Endothelial cell of umbilical vein (primary cell): ENCODE measurements at regions not wholly inside any gene's neighbourhood (a gene's known extent, or its start where the extent isn't known, plus 50 kb on each side); places are given as distances from the start of the nearest gene placed in this dataset.

Source experiments
- BruUV-seq: library from RNA; stranded (reverse); fragments of 400-500 nt; replicated peaks from 2 replicates; lab custom pipeline; 2021; lab: Mats Ljungman, UMichigan
- CTCF ChIA-PET: fragments of 300-600, 350-600 bp; sonication (Branson Sonifier 250); formaldehyde crosslinking; loops from one replicate; lab custom pipeline; 2021; ENCODE audit warnings: antibody characterized with exemption, inconsistent platforms; lab: Charles Lee
- POLR2A ChIA-PET: fragments of 300-600, 350-600 bp; sonication (Branson Sonifier 250); formaldehyde crosslinking; loops from one replicate; lab custom pipeline; 2021; ENCODE audit warnings: antibody characterized with exemption, inconsistent platforms; lab: Charles Lee
- DNase-seq: peaks from one replicate; pipeline ENCODE4 v3.0.0-alpha.2; 2011; ENCODE audit warnings: low read depth, low spot score
- FAIRE-seq: peaks from 2 replicates; lab custom pipeline; 2011; peaks lifted over from hg19 to GRCh38; lab: Jason Lieb, UNC
- H2AFZ ChIP-seq: 2 replicates; pipeline ENCODE4 v1.6.0; 2012; ENCODE audit warnings: low read depth, low read length, control low read depth, inconsistent platforms
- H3K27ac ChIP-seq: 2 replicates; pipeline ENCODE4 v1.5.1; 2011; ENCODE audit warnings: low read depth, mild to moderate bottlenecking, control low read depth, low read length, moderate library complexity; ENCODE audit not compliant: insufficient read depth
- H3K27me3 ChIP-seq, 2 experiments: 2 replicates each; pipeline versions ENCODE4 v1.6.0 to v1.6.1; 2011; ENCODE audit warnings: low read length in 2 of 2, mixed read lengths in 1 of 2; ENCODE audit not compliant: control insufficient read depth in 2 of 2, insufficient read depth in 2 of 2
- H3K36me3 ChIP-seq, 2 experiments: 2 replicates in 1 of 2; 3 replicates in 1 of 2; pipeline ENCODE4 v1.5.1; 2011; ENCODE audit warnings: low read length in 2 of 2, mild to moderate bottlenecking in 1 of 2, moderate library complexity in 1 of 2; ENCODE audit not compliant: control insufficient read depth in 2 of 2, insufficient read depth in 2 of 2; ENCODE audit errors: extremely low read depth in 1 of 2
- H3K4me1 ChIP-seq: 3 replicates; pipeline ENCODE4 v1.5.1; 2011; ENCODE audit warnings: mild to moderate bottlenecking, low read length; ENCODE audit not compliant: control insufficient read depth, insufficient read depth; ENCODE audit errors: extremely low read depth
- H3K4me2 ChIP-seq: 2 replicates; pipeline ENCODE4 v1.6.1; 2011; ENCODE audit warnings: low read length, control low read depth, mixed read lengths; ENCODE audit not compliant: insufficient read depth
- H3K4me3 ChIP-seq, 3 experiments: fragments of 200-600 bp in 1 of 3; sonication (generic), shearing (Covaris generic) in 1 of 3; replicated peaks in 1 of 3; 2 replicates each; pipeline ENCODE4 v1.5.1; 2011 to 2016; ENCODE audit warnings: control low read depth in 3 of 3, low read length in 3 of 3, mild to moderate bottlenecking in 2 of 3, inconsistent platforms in 1 of 3, low read depth in 1 of 3, moderate library complexity in 1 of 3; ENCODE audit not compliant: insufficient read depth in 1 of 3
- H3K79me2 ChIP-seq: 2 replicates; pipeline ENCODE4 v1.6.0; 2012; ENCODE audit warnings: low read length, inconsistent platforms; ENCODE audit not compliant: control insufficient read depth, insufficient read depth
- H3K9ac ChIP-seq: replicated peaks from 2 replicates; pipeline ENCODE3; 2011; ENCODE audit warnings: low read length, control low read depth; ENCODE audit not compliant: insufficient read depth; ENCODE audit errors: extremely low read depth
- H3K9me1 ChIP-seq: replicated peaks from 3 replicates; pipeline ENCODE4 v1.6.0; 2011; ENCODE audit warnings: mild to moderate bottlenecking, low read length; ENCODE audit not compliant: control insufficient read depth, insufficient read depth; ENCODE audit errors: extremely low read depth
- H3K9me3 ChIP-seq: replicated peaks from 2 replicates; pipeline ENCODE4 v1.5.1; 2012; ENCODE audit warnings: low read length, inconsistent platforms; ENCODE audit not compliant: control insufficient read depth, insufficient read depth
- H4K20me1 ChIP-seq: replicated peaks from 2 replicates; pipeline ENCODE3; 2011; ENCODE audit warnings: mild to moderate bottlenecking, low read length; ENCODE audit not compliant: control insufficient read depth, insufficient read depth; ENCODE audit errors: extremely low read depth
- EZH2 ChIP-seq: IDR thresholded peaks from 2 replicates; pipeline ENCODE4 v1.6.1; 2012; ENCODE audit warnings: borderline replicate concordance, low read depth, mild to moderate bottlenecking, moderate library complexity, low read length, inconsistent platforms; ENCODE audit not compliant: severe bottlenecking
- FOS ChIP-seq: IDR thresholded peaks from 2 replicates; pipeline ENCODE4 v1.6.1; 2011; ENCODE audit warnings: mild to moderate bottlenecking, low read length, moderate library complexity, borderline replicate concordance; ENCODE audit not compliant: insufficient read depth
- GATA2 ChIP-seq: IDR thresholded peaks from 2 replicates; pipeline ENCODE4 v1.7.0; 2011; ENCODE audit warnings: low read depth, mild to moderate bottlenecking, moderate library complexity, mixed read lengths, low read length; ENCODE audit not compliant: insufficient read length, insufficient read depth
- JUN ChIP-seq: IDR thresholded peaks from 2 replicates; pipeline ENCODE4 v1.6.1; 2011; ENCODE audit warnings: borderline replicate concordance, low read depth; ENCODE audit not compliant: insufficient read length, insufficient read depth
- MYC ChIP-seq: IDR thresholded peaks from one replicate; pipeline ENCODE4 v1.6.1; 2011; ENCODE audit warnings: mild to moderate bottlenecking, low read depth, low read length
- POLR2A ChIP-seq: IDR thresholded peaks from 2 replicates; pipeline ENCODE4 v1.6.1; 2012; ENCODE audit warnings: low read depth, mild to moderate bottlenecking, control low read depth, low read length
- POLR2AphosphoS5 ChIP-seq: IDR thresholded peaks from 2 replicates; pipeline ENCODE4 v1.6.1; 2012; ENCODE audit warnings: low read depth, mild to moderate bottlenecking, control low read depth, low read length, moderate library complexity; ENCODE audit not compliant: insufficient read depth
- dilution Hi-C: fragments of 300-500 bp; cut with MboI; formaldehyde crosslinking; loops from one replicate; pipeline ENCODE4 v1.15.0; 2019; ENCODE audit warnings: low sequenced_read_pairs; ENCODE audit not compliant: extremely low pct_ligation_motif_present
- intact Hi-C: fragments of 100-400 bp; cut with micrococcal nuclease; formaldehyde crosslinking; loops from one replicate; pipeline ENCODE4 v1.10.0; 2022
- TF ChIP-seq, protein P1 (sequence below), 2 donors: IDR thresholded peaks; 1 replicate in 1 of 2; 2 replicates in 1 of 2; pipeline ENCODE4 v1.5.1; 2011; ENCODE audit warnings: low read length in 2 of 2, mild to moderate bottlenecking in 2 of 2, moderate library complexity in 2 of 2, control low read depth in 1 of 2, inconsistent platforms in 1 of 2, low read depth in 1 of 2; ENCODE audit not compliant: insufficient read depth in 1 of 2; ENCODE audit errors: extremely low read depth in 1 of 2
- TF ChIP-seq, protein P2 (sequence below): IDR thresholded peaks from 2 replicates; pipeline ENCODE4 v1.6.1; 2011; ENCODE audit not compliant: insufficient read depth, insufficient read length

DNA sequence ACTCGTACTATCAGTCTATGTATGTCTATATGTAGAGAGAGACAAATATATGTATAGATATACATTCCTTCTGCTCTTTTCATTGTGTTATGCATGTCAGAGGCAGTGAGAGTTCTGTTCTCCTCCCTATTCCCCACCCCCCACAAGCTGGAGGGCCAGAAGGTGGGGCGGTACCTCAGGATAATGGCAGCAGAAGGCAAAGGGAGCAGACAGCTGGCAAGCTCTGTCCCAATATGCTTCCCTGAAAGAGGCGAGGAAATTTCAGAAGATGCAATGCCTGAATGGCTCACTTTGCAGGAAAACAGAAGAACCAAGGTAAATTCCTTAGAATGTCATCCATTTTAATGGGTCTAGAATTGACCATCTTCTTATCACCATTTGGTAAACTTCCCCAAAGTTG lies 114.4 kb downstream of the NAA11 start:
- BruUV-seq, result no TSS peak
- TF ChIP-seq EZH2, result no peak
- no peak for TF ChIP-seq MYC
- TF ChIP-seq POLR2A, result no peak
- TF ChIP-seq FOS, result no peak

DNA sequence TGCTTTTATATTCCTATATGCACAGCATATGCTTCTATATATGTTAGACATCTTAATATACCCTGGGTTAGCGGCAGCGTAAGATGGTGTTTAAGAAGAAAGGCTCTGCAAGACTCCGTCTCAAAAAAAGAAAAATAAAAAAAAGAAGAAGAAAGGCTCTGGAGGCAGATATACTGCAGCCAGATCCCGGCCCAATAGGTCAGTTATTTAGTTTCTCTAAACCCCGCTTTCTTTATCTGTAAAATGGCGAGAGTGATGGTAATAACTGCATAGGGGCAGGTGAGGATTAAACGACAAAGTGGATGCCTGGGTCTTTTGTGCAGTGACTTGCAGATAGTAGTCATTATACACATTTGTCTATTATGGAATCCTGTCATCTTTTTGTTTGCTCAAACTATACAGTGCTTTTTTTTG lies 115.2 kb downstream of the NAA11 start:
- ChIA-PET CTCF (interaction anchor here (0.8 kb wide), 1 partner anchor 8 kb away, joined by 3 read pairs; no protein-coding TSS in a partner anchor), POLR2A (no interaction called here)
- no TSS peak for BruUV-seq
- Histone ChIP-seq H3K79me2 (no peaks in the 10 kb centered on the region), H3K27ac (no peak overlapping the region), H3K9ac (no peak overlapping the region), H3K9me3 (no peaks in the 10 kb centered on the region), H3K4me2 (no peak overlapping the region), H3K27me3 (no peaks in the 10 kb centered on the region), H3K36me3 (no peaks in the 10 kb centered on the region), H2AFZ (no peak overlapping the region), H3K4me3 (no peak overlapping the region), H4K20me1 (no peaks in the 10 kb centered on the region), H3K4me1 (peaks cover 3% of the 10 kb centered on the region), H3K9me1 (no peaks in the 10 kb centered on the region)
- intact Hi-C loops (no loop called here), dilution Hi-C loops (no loop called here)
- DNase-seq, result no peak
- no peak for FAIRE-seq
- TF ChIP-seq, protein P1, sequence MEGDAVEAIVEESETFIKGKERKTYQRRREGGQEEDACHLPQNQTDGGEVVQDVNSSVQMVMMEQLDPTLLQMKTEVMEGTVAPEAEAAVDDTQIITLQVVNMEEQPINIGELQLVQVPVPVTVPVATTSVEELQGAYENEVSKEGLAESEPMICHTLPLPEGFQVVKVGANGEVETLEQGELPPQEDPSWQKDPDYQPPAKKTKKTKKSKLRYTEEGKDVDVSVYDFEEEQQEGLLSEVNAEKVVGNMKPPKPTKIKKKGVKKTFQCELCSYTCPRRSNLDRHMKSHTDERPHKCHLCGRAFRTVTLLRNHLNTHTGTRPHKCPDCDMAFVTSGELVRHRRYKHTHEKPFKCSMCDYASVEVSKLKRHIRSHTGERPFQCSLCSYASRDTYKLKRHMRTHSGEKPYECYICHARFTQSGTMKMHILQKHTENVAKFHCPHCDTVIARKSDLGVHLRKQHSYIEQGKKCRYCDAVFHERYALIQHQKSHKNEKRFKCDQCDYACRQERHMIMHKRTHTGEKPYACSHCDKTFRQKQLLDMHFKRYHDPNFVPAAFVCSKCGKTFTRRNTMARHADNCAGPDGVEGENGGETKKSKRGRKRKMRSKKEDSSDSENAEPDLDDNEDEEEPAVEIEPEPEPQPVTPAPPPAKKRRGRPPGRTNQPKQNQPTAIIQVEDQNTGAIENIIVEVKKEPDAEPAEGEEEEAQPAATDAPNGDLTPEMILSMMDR (IDR thresholded peaks at IDR 0.05; ENCODE audit: extremely low read depth in 1 of 2, insufficient read depth in 1 of 2, low read depth in 1 of 2, low read length in 2 of 2), result no peak
- TF ChIP-seq EZH2, result no peak
- TF ChIP-seq FOS, result no peak
- no peak for TF ChIP-seq POLR2A
- TF ChIP-seq GATA2, result no peak
- no peak for TF ChIP-seq POLR2AphosphoS5
- TF ChIP-seq, protein P2, sequence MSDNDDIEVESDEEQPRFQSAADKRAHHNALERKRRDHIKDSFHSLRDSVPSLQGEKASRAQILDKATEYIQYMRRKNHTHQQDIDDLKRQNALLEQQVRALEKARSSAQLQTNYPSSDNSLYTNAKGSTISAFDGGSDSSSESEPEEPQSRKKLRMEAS, result no peak
- no peak for TF ChIP-seq JUN

More for the DNA sequence above, 114.4 kb downstream of the NAA11 start:
- Histone ChIP-seq H3K79me2 (no peaks in the 10 kb centered on the region), H3K9me1 (no peaks in the 10 kb centered on the region), H3K4me3 (no peak overlapping the region), H3K9ac (no peak overlapping the region), H3K9me3 (no peaks in the 10 kb centered on the region), H3K27me3 (no peaks in the 10 kb centered on the region), H3K4me2 (no peak overlapping the region), H3K36me3 (no peaks in the 10 kb centered on the region), H2AFZ (no peak overlapping the region), H4K20me1 (no peaks in the 10 kb centered on the region), H3K4me1 (peaks cover 3% of the 10 kb centered on the region), H3K27ac (no peak overlapping the region)
- DNase-seq, result no peak
- dilution Hi-C loops (no loop called here), intact Hi-C loops (no loop called here)
- ChIA-PET CTCF (no interaction called here), POLR2A (no interaction called here)
- FAIRE-seq, result no peak
